GM23338 (cell line): ENCODE measurements at regions not wholly inside any gene's neighbourhood (a gene's known extent, or its start where the extent isn't known, plus 50 kb on each side); places are given as distances from the start of the nearest gene placed in this dataset.

Experiments
- CTCF ChIP-seq, 2 experiments: fragments of 200-600 bp in 1 of 2; sonication (generic) in 1 of 2; conservative IDR thresholded peaks; 2 replicates each; pipeline versions ENCODE4 v1.5.1 to v1.6.1; 2016 to 2017; ENCODE audit warnings: antibody characterized with exemption in 2 of 2, low read depth in 2 of 2, mild to moderate bottlenecking in 2 of 2, moderate library complexity in 1 of 2
- EZH2 ChIP-seq: fragments of 200-600 bp; sonication (generic); IDR thresholded peaks from one replicate; pipeline ENCODE4 v1.8.0; 2017; ENCODE audit warnings: antibody characterized with exemption, mild to moderate bottlenecking, low read depth; ENCODE audit not compliant: unreplicated experiment
- POLR2AphosphoS5 ChIP-seq: IDR thresholded peaks from 2 replicates; pipeline ENCODE4 v1.6.1; 2016; ENCODE audit warnings: antibody characterized with exemption, low read depth
- REST ChIP-seq: IDR thresholded peaks from one replicate; pipeline ENCODE4 v1.6.1; 2018; ENCODE audit warnings: antibody characterized with exemption; ENCODE audit not compliant: unreplicated experiment
- TF ChIP-seq, protein P1 (sequence below): fragments of 250-450 bp; sonication (Bioruptor Pico); IDR thresholded peaks from 2 replicates; pipeline ENCODE4 v1.5.0; 2020; ENCODE audit warnings: mild to moderate bottlenecking, moderate library complexity

GRCh38 chrX:79094075-79094832, 50.2 kb upstream of the GPR174 start:
- no peak for TF ChIP-seq CTCF (conservative IDR thresholded peaks at IDR 0.05; ENCODE audit: low read depth in 2 of 2)
- TF ChIP-seq, protein P1, sequence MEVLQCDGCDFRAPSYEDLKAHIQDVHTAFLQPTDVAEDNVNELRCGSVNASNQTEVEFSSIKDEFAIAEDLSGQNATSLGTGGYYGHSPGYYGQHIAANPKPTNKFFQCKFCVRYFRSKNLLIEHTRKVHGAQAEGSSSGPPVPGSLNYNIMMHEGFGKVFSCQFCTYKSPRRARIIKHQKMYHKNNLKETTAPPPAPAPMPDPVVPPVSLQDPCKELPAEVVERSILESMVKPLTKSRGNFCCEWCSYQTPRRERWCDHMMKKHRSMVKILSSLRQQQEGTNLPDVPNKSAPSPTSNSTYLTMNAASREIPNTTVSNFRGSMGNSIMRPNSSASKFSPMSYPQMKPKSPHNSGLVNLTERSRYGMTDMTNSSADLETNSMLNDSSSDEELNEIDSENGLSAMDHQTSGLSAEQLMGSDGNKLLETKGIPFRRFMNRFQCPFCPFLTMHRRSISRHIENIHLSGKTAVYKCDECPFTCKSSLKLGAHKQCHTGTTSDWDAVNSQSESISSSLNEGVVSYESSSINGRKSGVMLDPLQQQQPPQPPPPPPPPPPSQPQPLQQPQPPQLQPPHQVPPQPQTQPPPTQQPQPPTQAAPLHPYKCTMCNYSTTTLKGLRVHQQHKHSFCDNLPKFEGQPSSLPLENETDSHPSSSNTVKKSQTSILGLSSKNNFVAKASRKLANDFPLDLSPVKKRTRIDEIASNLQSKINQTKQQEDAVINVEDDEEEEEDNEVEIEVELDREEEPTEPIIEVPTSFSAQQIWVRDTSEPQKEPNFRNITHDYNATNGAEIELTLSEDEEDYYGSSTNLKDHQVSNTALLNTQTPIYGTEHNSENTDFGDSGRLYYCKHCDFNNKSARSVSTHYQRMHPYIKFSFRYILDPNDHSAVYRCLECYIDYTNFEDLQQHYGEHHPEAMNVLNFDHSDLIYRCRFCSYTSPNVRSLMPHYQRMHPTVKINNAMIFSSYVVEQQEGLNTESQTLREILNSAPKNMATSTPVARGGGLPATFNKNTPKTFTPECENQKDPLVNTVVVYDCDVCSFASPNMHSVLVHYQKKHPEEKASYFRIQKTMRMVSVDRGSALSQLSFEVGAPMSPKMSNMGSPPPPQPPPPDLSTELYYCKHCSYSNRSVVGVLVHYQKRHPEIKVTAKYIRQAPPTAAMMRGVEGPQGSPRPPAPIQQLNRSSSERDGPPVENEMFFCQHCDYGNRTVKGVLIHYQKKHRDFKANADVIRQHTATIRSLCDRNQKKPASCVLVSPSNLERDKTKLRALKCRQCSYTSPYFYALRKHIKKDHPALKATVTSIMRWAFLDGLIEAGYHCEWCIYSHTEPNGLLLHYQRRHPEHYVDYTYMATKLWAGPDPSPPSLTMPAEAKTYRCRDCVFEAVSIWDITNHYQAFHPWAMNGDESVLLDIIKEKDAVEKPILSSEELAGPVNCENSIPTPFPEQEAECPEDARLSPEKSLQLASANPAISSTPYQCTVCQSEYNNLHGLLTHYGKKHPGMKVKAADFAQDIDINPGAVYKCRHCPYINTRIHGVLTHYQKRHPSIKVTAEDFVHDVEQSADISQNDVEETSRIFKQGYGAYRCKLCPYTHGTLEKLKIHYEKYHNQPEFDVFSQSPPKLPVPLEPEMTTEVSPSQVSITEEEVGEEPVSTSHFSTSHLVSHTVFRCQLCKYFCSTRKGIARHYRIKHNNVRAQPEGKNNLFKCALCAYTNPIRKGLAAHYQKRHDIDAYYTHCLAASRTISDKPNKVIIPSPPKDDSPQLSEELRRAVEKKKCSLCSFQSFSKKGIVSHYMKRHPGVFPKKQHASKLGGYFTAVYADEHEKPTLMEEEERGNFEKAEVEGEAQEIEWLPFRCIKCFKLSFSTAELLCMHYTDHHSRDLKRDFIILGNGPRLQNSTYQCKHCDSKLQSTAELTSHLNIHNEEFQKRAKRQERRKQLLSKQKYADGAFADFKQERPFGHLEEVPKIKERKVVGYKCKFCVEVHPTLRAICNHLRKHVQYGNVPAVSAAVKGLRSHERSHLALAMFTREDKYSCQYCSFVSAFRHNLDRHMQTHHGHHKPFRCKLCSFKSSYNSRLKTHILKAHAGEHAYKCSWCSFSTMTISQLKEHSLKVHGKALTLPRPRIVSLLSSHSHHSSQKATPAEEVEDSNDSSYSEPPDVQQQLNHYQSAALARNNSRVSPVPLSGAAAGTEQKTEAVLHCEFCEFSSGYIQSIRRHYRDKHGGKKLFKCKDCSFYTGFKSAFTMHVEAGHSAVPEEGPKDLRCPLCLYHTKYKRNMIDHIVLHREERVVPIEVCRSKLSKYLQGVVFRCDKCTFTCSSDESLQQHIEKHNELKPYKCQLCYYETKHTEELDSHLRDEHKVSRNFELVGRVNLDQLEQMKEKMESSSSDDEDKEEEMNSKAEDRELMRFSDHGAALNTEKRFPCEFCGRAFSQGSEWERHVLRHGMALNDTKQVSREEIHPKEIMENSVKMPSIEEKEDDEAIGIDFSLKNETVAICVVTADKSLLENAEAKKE (CRISPR knock-in tag), result no peak
- no peak for TF ChIP-seq POLR2AphosphoS5
- no peak for TF ChIP-seq REST
- TF ChIP-seq EZH2, result no peak
